Chondrocyte (in vitro differentiated cells): ENCODE measurements at regions not wholly inside any gene's neighbourhood (a gene's known extent, or its start where the extent isn't known, plus 50 kb on each side); places are given as distances from the start of the nearest gene placed in this dataset.

Experiments
- DNase-seq: peaks from one replicate; pipeline ENCODE4 v3.0.0; 2021; ENCODE audit warnings: mixed read lengths, low spot score
- H3K27ac Mint-ChIP-seq: one replicate; pipeline ENCODE4 v1.8.0; 2021; ENCODE audit warnings: mild to moderate bottlenecking, moderate library complexity, mixed read lengths; ENCODE audit not compliant: unreplicated experiment
- H3K27me3 Mint-ChIP-seq: 2 replicates; pipeline ENCODE4 v1.8.0; 2021; ENCODE audit warnings: low read depth, mixed read lengths
- H3K36me3 Mint-ChIP-seq: 2 replicates; pipeline ENCODE4 v1.8.0; 2021; ENCODE audit warnings: low read depth, mixed read lengths
- H3K4me1 Mint-ChIP-seq: 2 replicates; pipeline ENCODE4 v1.8.0; 2021; ENCODE audit warnings: low read depth, mild to moderate bottlenecking, mixed read lengths
- H3K4me3 Mint-ChIP-seq: one replicate; pipeline ENCODE4 v1.8.0; 2021; ENCODE audit warnings: mild to moderate bottlenecking, moderate library complexity, mixed read lengths; ENCODE audit not compliant: unreplicated experiment
- H3K9me3 Mint-ChIP-seq: 2 replicates; pipeline ENCODE4 v1.8.0; 2021; ENCODE audit warnings: low read depth, mixed read lengths
- TF ChIP-seq, protein P1 (sequence below): fragments of 200-600 bp; sonication (generic); IDR thresholded peaks from 2 replicates; pipeline ENCODE4 v1.5.0; 2021; ENCODE audit warnings: antibody characterized with exemption, mild to moderate bottlenecking, moderate library complexity

- Mint-ChIP-seq H3K27me3 (no peaks in the 10 kb centered on the region), H3K4me1 (peaks cover 15% of the 10 kb centered on the region), H3K27ac (no peak overlapping the region), H3K36me3 (no peaks in the 10 kb centered on the region), H3K9me3 (no peaks in the 10 kb centered on the region), H3K4me3 (no peak overlapping the region)
- TF ChIP-seq, protein P1, sequence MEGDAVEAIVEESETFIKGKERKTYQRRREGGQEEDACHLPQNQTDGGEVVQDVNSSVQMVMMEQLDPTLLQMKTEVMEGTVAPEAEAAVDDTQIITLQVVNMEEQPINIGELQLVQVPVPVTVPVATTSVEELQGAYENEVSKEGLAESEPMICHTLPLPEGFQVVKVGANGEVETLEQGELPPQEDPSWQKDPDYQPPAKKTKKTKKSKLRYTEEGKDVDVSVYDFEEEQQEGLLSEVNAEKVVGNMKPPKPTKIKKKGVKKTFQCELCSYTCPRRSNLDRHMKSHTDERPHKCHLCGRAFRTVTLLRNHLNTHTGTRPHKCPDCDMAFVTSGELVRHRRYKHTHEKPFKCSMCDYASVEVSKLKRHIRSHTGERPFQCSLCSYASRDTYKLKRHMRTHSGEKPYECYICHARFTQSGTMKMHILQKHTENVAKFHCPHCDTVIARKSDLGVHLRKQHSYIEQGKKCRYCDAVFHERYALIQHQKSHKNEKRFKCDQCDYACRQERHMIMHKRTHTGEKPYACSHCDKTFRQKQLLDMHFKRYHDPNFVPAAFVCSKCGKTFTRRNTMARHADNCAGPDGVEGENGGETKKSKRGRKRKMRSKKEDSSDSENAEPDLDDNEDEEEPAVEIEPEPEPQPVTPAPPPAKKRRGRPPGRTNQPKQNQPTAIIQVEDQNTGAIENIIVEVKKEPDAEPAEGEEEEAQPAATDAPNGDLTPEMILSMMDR = no peak
- no peak for DNase-seq
Measured at GRCh38 chr1:193558491-193559028, 372.1 kb upstream of the B3GALT2 start.

DNA sequence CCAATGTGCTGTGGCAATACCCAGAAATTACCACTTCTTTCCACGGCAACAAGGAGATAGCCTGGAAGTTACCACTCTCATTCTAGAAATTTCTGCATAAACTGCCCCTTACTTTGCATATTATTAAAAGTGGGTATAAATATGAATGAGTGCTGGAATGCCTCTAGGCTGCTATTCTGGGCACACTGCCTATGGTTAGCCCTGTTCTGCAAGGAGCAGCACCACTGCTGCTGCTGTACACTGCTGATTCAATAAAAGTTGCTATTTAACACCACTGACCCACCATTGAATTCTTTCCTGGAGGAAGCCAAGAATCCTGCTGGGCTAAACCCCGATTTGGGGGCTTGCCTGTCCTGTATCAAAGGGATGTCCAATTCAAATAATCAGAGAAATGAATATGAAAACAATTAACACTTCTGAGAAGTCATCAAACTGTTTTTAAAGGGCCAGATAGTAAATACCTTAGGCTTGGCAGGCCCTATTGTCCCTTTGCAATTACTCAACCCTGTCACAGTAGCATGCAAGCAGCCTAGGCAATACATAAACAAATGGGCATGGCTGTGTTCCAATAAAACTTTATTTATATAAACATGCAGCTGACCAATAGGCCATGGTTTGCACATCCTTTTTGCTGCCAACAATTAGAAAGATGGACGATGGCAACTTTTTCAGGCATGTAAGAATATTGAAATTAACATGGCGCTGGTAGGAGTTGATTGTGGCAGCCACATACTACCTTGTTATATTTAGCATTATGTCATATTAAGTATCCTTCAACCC, 369.4 kb upstream of the B3GALT2 start:
- TF ChIP-seq, protein P1 = no peak
- no peaks in the 10 kb centered on the region for H3K27me3 Mint-ChIP-seq
- H3K27ac Mint-ChIP-seq = no peak overlapping the region
- peaks cover 12% of the 10 kb centered on the region for H3K4me1 Mint-ChIP-seq
- DNase-seq = no peak
- H3K9me3 Mint-ChIP-seq = no peaks in the 10 kb centered on the region
- no peaks in the 10 kb centered on the region for H3K36me3 Mint-ChIP-seq
- no peak overlapping the region for H3K4me3 Mint-ChIP-seq

GRCh38 chr1:193553564-193553963, 367.2 kb upstream of the B3GALT2 start:
- peaks cover 4% of the 10 kb centered on the region for H3K4me1 Mint-ChIP-seq
- TF ChIP-seq, protein P1 = no peak
- H3K27me3 Mint-ChIP-seq = no peaks in the 10 kb centered on the region
- H3K27ac Mint-ChIP-seq = no peak overlapping the region
- DNase-seq = no peak
- H3K9me3 Mint-ChIP-seq = no peaks in the 10 kb centered on the region
- H3K4me3 Mint-ChIP-seq = no peak overlapping the region
- H3K36me3 Mint-ChIP-seq = no peaks in the 10 kb centered on the region

DNA sequence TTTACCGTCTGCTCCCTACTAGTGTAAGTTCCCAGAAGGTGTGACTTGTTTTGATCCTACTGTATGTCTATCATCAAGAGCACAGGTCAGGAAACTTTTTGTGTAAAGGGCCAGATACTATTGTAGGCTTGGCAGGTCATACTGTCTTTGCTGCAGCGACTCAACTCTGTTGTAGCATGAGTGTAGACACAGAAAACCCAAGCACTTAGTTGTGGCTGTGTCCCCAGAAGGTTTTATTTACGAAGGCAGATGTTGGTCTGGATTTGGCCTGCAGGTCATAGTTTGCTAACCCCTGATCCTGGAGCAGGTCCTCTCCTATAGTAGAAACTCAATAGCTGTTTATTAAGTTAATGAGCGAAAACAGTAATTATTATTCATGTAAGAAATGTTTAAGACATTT, 365.9 kb upstream of the B3GALT2 start:
- no peak overlapping the region for H3K4me3 Mint-ChIP-seq
- TF ChIP-seq, protein P1 = no peak
- no peaks in the 10 kb centered on the region for H3K36me3 Mint-ChIP-seq
- no peaks in the 10 kb centered on the region for H3K4me1 Mint-ChIP-seq
- H3K27ac Mint-ChIP-seq = no peak overlapping the region
- DNase-seq = no peak
- no peaks in the 10 kb centered on the region for H3K27me3 Mint-ChIP-seq
- no peaks in the 10 kb centered on the region for H3K9me3 Mint-ChIP-seq

DNA sequence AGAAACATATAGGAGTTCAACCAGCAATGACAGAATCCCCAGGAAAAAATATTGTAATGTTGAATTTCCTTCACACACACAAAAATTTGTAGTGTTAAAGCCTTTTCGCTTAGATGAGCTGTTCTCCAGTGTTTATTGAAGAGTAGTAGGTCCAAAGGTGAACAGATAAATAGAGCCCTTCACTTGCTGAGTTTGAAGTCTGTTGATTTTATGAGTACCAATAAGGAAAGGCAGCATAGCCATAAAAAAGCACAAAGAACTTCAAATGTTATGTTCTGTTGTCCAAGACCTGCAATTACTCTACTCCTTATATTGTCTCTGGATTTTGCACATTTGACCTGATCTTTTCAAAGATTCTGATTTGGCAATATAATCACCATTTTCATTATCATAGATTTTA, 362.7 kb upstream of the B3GALT2 start:
- Mint-ChIP-seq H3K4me1 (no peaks in the 10 kb centered on the region), H3K4me3 (no peak overlapping the region), H3K36me3 (no peaks in the 10 kb centered on the region), H3K9me3 (no peaks in the 10 kb centered on the region), H3K27me3 (no peaks in the 10 kb centered on the region), H3K27ac (no peak overlapping the region)
- TF ChIP-seq, protein P1 = no peak
- no peak for DNase-seq
